Caco-2 (cell line): ENCODE measurements at regions not wholly inside any gene's neighbourhood (a gene's known extent, or its start where the extent isn't known, plus 50 kb on each side); places are given as distances from the start of the nearest gene placed in this dataset.
"Not testable (repeated sequence)": the region's sequence is repeated elsewhere in the genome, so short reads cannot be mapped to it uniquely, and the experiment has no call there.

ENCODE experiments used
- BruUV-seq: library from RNA; stranded (reverse); fragments of 400-500 nt; replicated peaks from 2 replicates; lab custom pipeline; 2021; lab: Mats Ljungman, UMichigan
- CTCF ChIA-PET: fragments of 300-600 bp; sonication (Branson Sonifier 250); formaldehyde crosslinking; loops from one replicate; lab custom pipeline; 2022; ENCODE audit warnings: antibody characterized with exemption; lab: Charles Lee
- POLR2A ChIA-PET: fragments of 300-600 bp; sonication (Branson Sonifier 250); formaldehyde crosslinking; loops from one replicate; lab custom pipeline; 2022; ENCODE audit warnings: antibody characterized with exemption; lab: Charles Lee
- DNase-seq, 2 experiments: peaks; one replicate each; pipeline versions ENCODE4 v3.0.0 to v3.0.0-alpha.2; 2020 to 2022
- H3K27me3 ChIP-seq: replicated peaks from 2 replicates; pipeline ENCODE4 v1.6.0; 2011; ENCODE audit warnings: low read length; ENCODE audit not compliant: control insufficient read depth, insufficient read depth
- H3K36me3 ChIP-seq: 2 replicates; pipeline ENCODE4 v1.5.1; 2011; ENCODE audit warnings: low read length; ENCODE audit not compliant: control insufficient read depth, insufficient read depth
- H3K4me1 ChIP-seq: fragments of 250-450 bp; sonication (Bioruptor Pico); 2 replicates; pipeline ENCODE4 v1.5.1; 2020; ENCODE audit warnings: mild to moderate bottlenecking
- H3K4me3 ChIP-seq: 2 replicates; pipeline ENCODE4 v1.5.1; 2011; ENCODE audit warnings: low read depth, mild to moderate bottlenecking, control low read depth, low read length
- H3K9me3 ChIP-seq: fragments of 250-450 bp; sonication (Bioruptor Pico); 2 replicates; pipeline ENCODE4 v1.5.1; 2020; ENCODE audit warnings: mild to moderate bottlenecking, moderate library complexity
- H3K27ac Mint-ChIP-seq: one replicate; pipeline ENCODE4 v1.8.0; 2022; ENCODE audit warnings: mixed read lengths; ENCODE audit not compliant: unreplicated experiment
- H3K27me3 Mint-ChIP-seq: one replicate; pipeline ENCODE4 v1.8.0; 2022; ENCODE audit warnings: mixed read lengths; ENCODE audit not compliant: insufficient read depth, unreplicated experiment
- H3K36me3 Mint-ChIP-seq: one replicate; pipeline ENCODE4 v1.8.0; 2022; ENCODE audit warnings: mild to moderate bottlenecking, mixed read lengths; ENCODE audit not compliant: insufficient read depth, unreplicated experiment
- H3K4me1 Mint-ChIP-seq: one replicate; pipeline ENCODE4 v1.8.0; 2022; ENCODE audit warnings: low read depth, mixed read lengths; ENCODE audit not compliant: unreplicated experiment
- H3K4me3 Mint-ChIP-seq: one replicate; pipeline ENCODE4 v1.8.0; 2022; ENCODE audit warnings: mild to moderate bottlenecking, moderate library complexity, mixed read lengths; ENCODE audit not compliant: unreplicated experiment
- H3K9me3 Mint-ChIP-seq: one replicate; pipeline ENCODE4 v1.8.0; 2022; ENCODE audit warnings: mixed read lengths; ENCODE audit not compliant: unreplicated experiment
- CTCF ChIP-seq, 2 experiments: fragments of 200-600 bp in 1 of 2; IDR thresholded peaks; 1 replicate in 1 of 2; 2 replicates in 1 of 2; pipeline versions ENCODE4 v1.5.1 to v1.8.0; 2011 to 2022; ENCODE audit warnings: antibody characterized with exemption in 1 of 2, control low read depth in 1 of 2, inconsistent platforms in 1 of 2, low read depth in 1 of 2, low read length in 1 of 2, mild to moderate bottlenecking in 1 of 2, moderate library complexity in 1 of 2; ENCODE audit not compliant: insufficient read depth in 1 of 2, severe bottlenecking in 1 of 2, unreplicated experiment in 1 of 2
- intact Hi-C: fragments of 100-400 bp; cut with micrococcal nuclease; formaldehyde crosslinking; loops from one replicate; pipeline ENCODE4 v1.10.0; 2022; ENCODE audit not compliant: unreplicated experiment

- intact Hi-C loops = no loop called here
- H3K27me3 Mint-ChIP-seq = no peaks in the 10 kb centered on the region
- no peaks in the 10 kb centered on the region for H3K4me1 ChIP-seq
- H3K4me3 Mint-ChIP-seq = no peak overlapping the region
- H3K4me3 ChIP-seq = no peak overlapping the region
- H3K36me3 Mint-ChIP-seq = no peaks in the 10 kb centered on the region
- H3K27me3 ChIP-seq = no peaks in the 10 kb centered on the region
- H3K36me3 ChIP-seq = no peaks in the 10 kb centered on the region
- H3K27ac Mint-ChIP-seq = no peak overlapping the region
- no peaks in the 10 kb centered on the region for H3K4me1 Mint-ChIP-seq
- no peaks in the 10 kb centered on the region for H3K9me3 ChIP-seq
- peaks cover 10% of the 10 kb centered on the region for H3K9me3 Mint-ChIP-seq
- ChIA-PET POLR2A (no interaction called here), CTCF (no interaction called here)
- no peak for TF ChIP-seq CTCF (IDR thresholded peaks at IDR 0.05; ENCODE audit: insufficient read depth in 1 of 2, low read depth in 1 of 2, low read length in 1 of 2, severe bottlenecking in 1 of 2, unreplicated experiment in 1 of 2)
- DNase-seq = no peak
- no TSS peak for BruUV-seq
Observed at GRCh38 chr15:49723981-49724380, 103.1 kb downstream of the DTWD1 start.

- ChIA-PET POLR2A (no interaction called here), CTCF (no interaction called here)
- BruUV-seq = no TSS peak
- Mint-ChIP-seq H3K4me1 (peaks cover 26% of the 10 kb centered on the region), H3K27ac (peak overlapping the region; percentile 25), H3K36me3 (no peaks in the 10 kb centered on the region), H3K9me3 (peaks cover 17% of the 10 kb centered on the region), H3K27me3 (no peaks in the 10 kb centered on the region), H3K4me3 (peak overlapping the region; percentile 30)
- intact Hi-C loops = loop anchor here (5.0 kb wide), 1 partner anchor 111 kb away; no protein-coding TSS in a partner anchor
- no peaks in the 10 kb centered on the region for H3K27me3 ChIP-seq
- no peak overlapping the region for H3K4me3 ChIP-seq
- DNase-seq = no peak
- no peaks in the 10 kb centered on the region for H3K36me3 ChIP-seq
- peaks cover 33% of the 10 kb centered on the region for H3K4me1 ChIP-seq
- no peaks in the 10 kb centered on the region for H3K9me3 ChIP-seq
- no peak for TF ChIP-seq CTCF (IDR thresholded peaks at IDR 0.05; ENCODE audit: insufficient read depth in 1 of 2, low read depth in 1 of 2, low read length in 1 of 2, severe bottlenecking in 1 of 2, unreplicated experiment in 1 of 2)
Observed at GRCh38 chr15:49731187-49732099, 110.6 kb downstream of the DTWD1 start.

GRCh38 chr15:49732109-49732508, 111.3 kb downstream of the DTWD1 start:
- Mint-ChIP-seq H3K4me1 (peaks cover 26% of the 10 kb centered on the region), H3K9me3 (peaks cover 13% of the 10 kb centered on the region), H3K27ac (peak overlapping the region; percentile 25)
- CTCF ChIA-PET, POLR2A ChIA-PET, H3K4me3 ChIP-seq, H3K36me3 Mint-ChIP-seq, H3K36me3 ChIP-seq, DNase-seq, H3K27me3 ChIP-seq, H3K9me3 ChIP-seq, H3K4me3 Mint-ChIP-seq, H3K27me3 Mint-ChIP-seq, BruUV-seq: not testable (repeated sequence)
- peaks cover 33% of the 10 kb centered on the region for H3K4me1 ChIP-seq
- intact Hi-C loops = loop anchor here (5.0 kb wide), 1 partner anchor 110 kb away; no protein-coding TSS in a partner anchor

- H3K27me3 ChIP-seq, H3K36me3 ChIP-seq, H3K4me3 Mint-ChIP-seq, BruUV-seq, H3K4me3 ChIP-seq, POLR2A ChIA-PET, H3K9me3 ChIP-seq, H3K27me3 Mint-ChIP-seq, CTCF ChIA-PET, DNase-seq, H3K36me3 Mint-ChIP-seq: not testable (repeated sequence)
- H3K4me1 ChIP-seq = peaks cover 33% of the 10 kb centered on the region
- H3K27ac Mint-ChIP-seq = peak overlapping the region; percentile 48
- H3K4me1 Mint-ChIP-seq = peaks cover 26% of the 10 kb centered on the region
- peaks cover 13% of the 10 kb centered on the region for H3K9me3 Mint-ChIP-seq
- intact Hi-C loops = loop anchor here (5.0 kb wide), 1 partner anchor 108 kb away; no protein-coding TSS in a partner anchor
Observed at GRCh38 chr15:49734089-49734488, 113.2 kb downstream of the DTWD1 start.
